HG03045 (cell line): ENCODE measurements at regions not wholly inside any gene's neighbourhood (a gene's known extent, or its start where the extent isn't known, plus 50 kb on each side); places are given as distances from the start of the nearest gene placed in this dataset.

Experiments
- ATAC-seq: cut with Tn5 transposase; IDR thresholded peaks from one replicate; pipeline ENCODE4 v1.9.1; 2021; ENCODE audit warnings: mild to moderate bottlenecking, moderate library complexity; ENCODE audit not compliant: unreplicated experiment

DNA sequence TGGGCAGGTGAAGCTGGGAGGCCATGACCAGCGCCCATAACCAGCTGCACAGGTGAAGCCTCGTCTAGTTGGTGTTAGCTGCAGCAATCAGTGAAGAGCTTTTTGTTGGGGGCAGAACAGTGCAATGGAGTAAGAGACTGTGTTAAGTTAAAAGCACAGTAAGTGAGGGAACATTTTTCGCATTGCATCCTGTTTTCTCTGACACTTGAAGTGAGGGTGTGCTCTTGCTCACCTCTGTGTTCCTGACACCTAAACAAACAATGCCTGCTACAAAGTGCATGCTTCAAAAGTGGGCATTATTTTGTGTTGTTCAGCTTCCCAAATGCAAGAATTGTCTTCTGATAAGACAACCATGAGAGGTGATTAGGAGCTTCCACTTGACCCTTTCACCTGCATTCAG is 324.0 kb upstream of the ACVR2A start:
- no peak for ATAC-seq

GRCh38 chr2:147519178-147519577 is 325.7 kb upstream of the ACVR2A start:
- ATAC-seq: no peak

- ATAC-seq: no peak
These were observed 329.6 kb upstream of the ACVR2A start for GRCh38 chr2:147515213-147515612.

DNA sequence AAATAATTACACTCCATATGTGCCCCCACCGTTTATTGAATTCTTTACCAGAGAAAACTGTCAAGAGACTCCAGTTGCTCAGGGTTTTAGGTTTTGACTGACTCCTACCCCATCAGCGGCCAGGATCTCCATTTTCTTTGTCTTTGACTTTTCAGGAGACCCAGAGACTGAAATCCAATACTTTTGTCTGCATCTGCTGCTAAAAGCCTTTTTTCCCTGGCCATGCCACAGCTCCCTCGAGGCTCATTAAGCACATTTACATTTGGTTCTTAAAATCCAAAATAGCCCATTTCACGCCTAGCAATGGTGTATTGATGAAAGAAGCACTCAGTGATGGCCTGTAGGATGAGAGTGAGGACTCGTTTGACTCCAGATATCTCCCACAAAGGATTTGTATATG is 332.6 kb upstream of the ACVR2A start:
- ATAC-seq: no peak

DNA sequence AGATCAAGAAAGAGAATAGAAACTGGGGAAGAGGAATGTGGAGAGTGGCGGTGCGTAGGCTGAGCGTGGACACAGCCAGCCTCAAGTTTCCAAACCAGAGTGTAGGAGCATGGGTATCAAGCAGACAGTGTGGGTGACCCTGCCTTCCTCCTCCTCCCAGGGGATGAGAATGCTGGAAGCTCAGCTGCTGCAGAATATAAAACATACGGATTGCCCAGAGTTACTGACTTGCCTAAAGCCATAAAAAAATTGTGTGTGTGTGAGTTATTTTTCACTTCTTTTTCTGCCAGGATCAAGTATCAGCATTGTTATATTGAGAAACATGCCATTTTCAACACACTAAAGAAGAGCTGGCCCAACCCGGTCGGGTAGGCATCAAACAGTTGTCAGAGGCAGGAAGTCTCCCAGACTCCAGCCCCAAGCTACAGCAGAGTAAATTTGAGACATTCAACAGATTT is 333.3 kb upstream of the ACVR2A start:
- ATAC-seq: no peak

- ATAC-seq: no peak
These were observed 335.0 kb upstream of the ACVR2A start for GRCh38 chr2:147509821-147510220.

DNA sequence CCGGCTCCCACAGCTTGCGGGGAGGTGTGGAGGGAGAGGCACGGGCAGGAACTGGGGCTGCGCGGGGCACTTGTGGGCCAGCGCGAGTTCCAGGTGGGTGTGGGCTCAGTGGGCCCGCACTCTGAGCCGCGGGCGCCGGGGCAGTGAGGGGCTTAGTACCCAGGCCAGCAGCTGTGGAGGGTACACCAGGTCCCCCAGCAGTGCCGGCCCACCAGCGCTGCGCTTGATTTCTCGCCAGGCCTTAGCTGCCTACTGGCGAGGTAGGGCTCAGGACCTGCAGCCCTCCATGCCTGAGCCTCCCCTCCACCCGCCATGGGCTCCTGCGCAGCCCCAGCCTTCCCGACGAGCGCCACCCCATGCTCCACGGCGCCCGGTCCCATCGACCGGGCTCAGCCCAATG is 337.9 kb upstream of the ACVR2A start:
- ATAC-seq: no peak

DNA sequence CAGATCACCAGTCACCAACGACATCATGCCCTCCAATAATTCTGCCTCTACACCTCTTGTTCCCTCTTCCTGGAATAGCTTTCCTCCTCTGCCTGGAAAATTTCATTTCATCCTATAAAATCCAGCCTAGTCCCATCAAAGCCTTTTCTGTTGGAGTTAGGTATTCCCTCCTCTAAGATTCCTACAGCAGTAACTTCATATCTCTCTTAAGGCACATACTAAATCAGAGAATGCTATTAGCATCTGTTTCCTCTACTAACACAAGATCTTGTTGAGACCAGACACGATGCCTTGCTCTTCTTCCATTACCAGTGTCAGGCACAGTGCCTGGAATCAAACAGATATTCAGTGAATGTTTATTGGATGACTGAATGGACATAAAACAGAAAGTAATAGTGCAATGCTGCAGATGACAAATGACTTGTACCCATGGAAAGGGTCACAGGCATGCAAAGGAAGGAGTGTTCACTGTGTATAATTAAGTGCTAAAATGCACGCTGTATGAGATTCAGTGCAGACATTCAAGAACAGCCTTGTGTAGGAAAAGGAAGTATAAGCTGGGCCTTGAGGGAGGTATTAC is 342.0 kb upstream of the ACVR2A start:
- no peak for ATAC-seq

DNA sequence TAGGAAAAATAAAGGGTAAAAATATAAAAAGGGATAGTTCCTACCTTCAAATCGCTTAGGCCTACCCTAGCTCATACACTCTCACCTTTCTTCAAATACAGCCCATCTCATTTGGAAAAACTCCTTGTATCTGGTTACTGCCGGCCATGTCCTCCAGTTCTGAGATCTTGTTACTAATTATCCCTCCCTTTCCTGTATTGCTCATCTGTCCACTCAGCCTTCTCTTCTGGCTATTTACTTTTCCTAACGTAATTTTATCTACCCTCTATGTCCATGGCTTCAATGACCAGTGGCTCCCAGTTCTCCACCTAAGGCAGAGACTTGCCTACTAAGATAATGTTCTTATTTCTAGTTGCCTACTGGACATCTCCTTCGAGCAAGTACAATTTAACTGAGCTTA is 342.9 kb upstream of the ACVR2A start:
- no peak for ATAC-seq

DNA sequence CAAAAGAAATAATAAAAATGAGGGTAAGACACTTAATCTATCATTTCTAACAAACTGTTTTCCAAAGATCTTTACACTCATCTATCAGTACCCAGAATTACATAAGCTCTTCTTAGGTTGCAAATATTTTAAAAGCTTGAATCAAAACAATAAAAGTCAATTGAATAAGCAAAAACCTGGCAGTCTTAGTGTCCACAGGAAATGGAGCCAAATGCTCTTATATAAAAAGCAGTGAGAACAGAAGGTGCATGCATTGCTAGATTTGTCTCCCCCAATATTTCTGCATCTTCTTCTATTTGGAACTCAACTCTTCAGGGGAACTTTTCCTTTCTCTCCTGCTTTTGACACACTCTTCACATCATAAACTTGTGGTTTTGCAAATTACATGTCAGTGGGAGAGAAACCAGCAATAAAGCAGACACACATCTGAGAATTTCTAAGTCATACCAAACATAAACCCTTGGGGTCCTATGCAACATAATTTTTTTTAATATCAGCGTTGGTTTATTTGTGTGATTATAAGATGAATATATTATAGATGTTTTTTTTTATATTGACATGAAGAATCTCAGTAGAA is 343.9 kb upstream of the ACVR2A start:
- no peak for ATAC-seq

DNA sequence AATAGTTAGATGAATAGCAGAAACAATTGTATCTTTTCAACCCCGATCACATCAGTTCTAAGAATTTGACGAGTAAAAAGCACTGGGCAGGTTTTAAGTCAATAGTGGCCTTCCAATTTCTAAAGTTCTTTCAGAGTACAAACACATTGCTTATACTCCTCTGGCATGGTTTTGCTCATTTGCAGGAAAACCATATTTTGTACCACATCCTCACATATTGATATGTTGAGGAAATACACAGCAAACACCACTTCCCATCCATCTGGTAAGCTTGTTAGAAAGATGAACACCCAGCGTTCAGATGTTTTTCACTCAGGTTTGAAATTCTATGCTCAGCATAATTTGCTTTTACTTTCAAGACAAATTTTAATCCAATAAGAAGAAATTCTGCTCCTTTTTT is 344.6 kb upstream of the ACVR2A start:
- no peak for ATAC-seq

- ATAC-seq: no peak
These were observed 345.0 kb upstream of the ACVR2A start for GRCh38 chr2:147499785-147500184.

GRCh38 chr2:147495734-147496133 is 349.1 kb upstream of the ACVR2A start:
- no peak for ATAC-seq

DNA sequence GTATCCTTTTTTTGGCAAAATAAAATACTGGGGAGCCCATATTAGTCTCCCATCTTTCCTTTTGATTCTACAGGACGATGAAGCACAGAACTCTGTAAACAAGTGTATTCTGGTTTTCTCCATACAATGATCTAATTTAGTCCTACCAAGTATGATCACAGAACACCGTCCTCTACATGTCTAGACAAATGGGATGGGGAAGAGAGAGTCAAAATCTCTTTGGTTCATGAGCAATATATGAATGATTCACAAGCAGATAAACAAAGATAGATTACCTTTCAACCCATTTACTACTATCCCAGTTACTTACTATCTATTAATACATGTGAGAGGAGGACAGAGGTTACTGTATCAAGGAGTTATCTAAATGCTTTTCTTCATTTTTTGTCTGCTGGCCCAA is 352.4 kb upstream of the ACVR2A start:
- no peak for ATAC-seq

DNA sequence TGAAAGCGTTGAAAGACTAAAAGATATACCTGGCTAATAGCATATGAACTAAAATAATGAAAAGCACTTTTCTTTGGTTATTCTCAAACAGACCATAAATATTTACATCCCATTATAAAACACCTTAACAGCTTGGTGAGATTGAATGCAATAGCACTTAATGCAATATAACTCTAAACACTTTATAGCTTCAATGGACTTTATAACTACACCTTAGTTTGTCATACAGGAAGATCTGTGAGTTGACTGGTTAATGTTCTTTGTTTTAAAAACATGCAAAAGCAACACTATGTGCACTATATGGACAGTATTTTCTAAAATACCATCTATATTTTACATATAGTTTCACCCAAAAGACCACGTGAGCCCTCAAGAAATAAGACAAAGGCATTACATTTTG is 353.3 kb upstream of the ACVR2A start:
- no peak for ATAC-seq

- no peak for ATAC-seq
These were observed 354.2 kb upstream of the ACVR2A start for GRCh38 chr2:147490401-147491261.

DNA sequence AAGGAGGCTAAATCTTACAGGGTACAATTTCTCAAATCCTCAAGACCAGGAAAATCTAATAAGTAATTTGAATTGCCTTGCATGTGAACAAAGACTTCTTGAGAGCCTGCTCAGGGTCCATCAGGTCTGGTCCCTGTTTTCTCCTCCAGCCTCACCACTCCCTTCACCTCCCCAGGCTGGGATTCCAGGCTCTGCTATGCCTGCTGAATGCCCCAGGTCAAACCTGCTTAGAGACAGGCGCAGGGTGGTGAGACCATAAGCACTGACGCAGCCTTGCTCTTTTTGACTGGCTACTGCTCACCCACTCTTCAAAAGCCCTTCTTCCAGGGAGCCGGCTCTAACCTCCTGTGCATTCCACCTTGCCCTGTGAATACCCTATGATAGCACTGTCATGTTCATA is 356.4 kb upstream of the ACVR2A start:
- ATAC-seq: no peak

DNA sequence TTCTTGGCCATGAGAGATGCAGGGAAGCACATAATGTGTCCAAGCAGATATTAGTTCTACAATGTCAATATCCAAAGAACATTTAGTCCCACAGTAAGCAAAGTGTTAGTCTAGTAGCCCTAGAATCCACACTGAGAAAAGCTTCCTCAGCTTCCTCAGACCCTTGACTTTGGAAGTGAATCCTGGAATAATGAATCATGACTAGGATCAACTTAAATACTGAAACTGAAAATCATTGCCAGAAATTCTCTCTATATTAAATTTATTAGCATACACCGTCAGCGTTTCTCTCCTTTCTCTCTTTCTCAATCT is 356.9 kb upstream of the ACVR2A start:
- no peak for ATAC-seq

GRCh38 chr2:147487286-147487977 is 357.4 kb upstream of the ACVR2A start:
- ATAC-seq: no peak

DNA sequence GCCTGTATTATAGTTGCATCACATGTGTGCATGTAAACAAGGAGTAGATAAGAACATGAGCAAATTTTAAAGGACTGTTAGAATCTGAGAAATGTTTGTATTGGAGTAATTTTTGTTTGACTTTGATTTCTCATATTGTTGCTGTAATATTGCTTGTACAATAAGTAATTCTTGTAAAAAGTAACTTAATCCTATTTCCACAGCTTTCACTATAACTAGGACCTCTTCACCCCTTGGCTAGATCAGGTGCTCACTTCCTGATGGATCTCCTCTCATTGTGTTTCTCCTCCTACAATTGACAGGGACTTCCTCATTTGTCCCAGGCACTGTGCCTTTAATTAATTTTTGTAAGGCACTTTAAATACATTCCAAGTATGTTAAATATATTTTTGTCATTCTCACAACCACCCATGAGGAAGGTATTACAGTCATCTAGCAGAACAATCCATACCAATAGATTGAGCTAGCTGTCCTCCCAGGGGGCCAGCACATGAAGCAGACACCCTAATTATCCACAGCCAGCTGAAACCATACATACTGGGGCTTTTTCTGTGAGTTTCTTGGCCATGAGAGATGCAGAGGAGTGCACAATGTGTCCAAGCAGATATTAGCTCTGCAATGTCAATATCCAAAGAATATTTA is 359.5 kb upstream of the ACVR2A start:
- no peak for ATAC-seq

DNA sequence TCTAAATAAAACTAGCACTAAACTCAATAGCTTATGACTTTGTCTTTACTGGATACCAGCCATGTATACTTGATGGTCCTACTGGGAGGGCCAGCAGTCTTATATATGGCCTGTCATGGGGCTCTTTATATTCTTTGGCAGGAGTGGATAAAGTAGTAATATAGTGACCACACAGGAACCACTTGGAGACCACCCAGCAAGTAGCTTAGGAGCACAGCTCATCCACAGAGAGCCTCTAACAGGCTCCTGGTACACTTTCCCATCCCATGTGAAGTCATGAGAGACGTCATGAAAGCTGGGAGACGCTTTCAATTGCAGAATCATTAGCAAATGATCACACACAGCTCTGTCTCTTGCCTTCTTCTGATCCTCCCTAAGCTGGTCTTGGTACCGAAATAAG is 360.9 kb upstream of the ACVR2A start:
- ATAC-seq: no peak
